MM.1S (cell line): ENCODE measurements at regions not wholly inside any gene's neighbourhood (a gene's known extent, or its start where the extent isn't known, plus 50 kb on each side); places are given as distances from the start of the nearest gene placed in this dataset.

ENCODE experiments used
- DNase-seq: peaks from one replicate; pipeline ENCODE4 v3.0.0-alpha.2; 2015
- H2AFZ ChIP-seq: fragments of 300-600 bp; sonication (generic); 2 replicates; pipeline ENCODE4 v1.6.0; 2016; ENCODE audit warnings: antibody characterized with exemption, low read length
- H3F3A ChIP-seq: fragments of 300-600 bp; sonication (generic); 2 replicates; pipeline ENCODE4 v1.6.1; 2016; ENCODE audit warnings: mild to moderate bottlenecking, antibody characterized with exemption, low read length, moderate library complexity, mixed read lengths; ENCODE audit not compliant: insufficient read depth
- H3K27ac ChIP-seq: fragments of 300-600 bp; sonication (generic); 2 replicates; pipeline ENCODE4 v1.5.1; 2016; ENCODE audit warnings: mild to moderate bottlenecking, low read length
- H3K27me3 ChIP-seq: fragments of 300-600 bp; sonication (generic); replicated peaks from 2 replicates; pipeline ENCODE4 v1.6.0; 2016; ENCODE audit warnings: low read length; ENCODE audit not compliant: insufficient read depth
- H3K36me3 ChIP-seq: fragments of 300-600 bp; sonication (generic); replicated peaks from 2 replicates; pipeline ENCODE4 v1.6.1; 2016; ENCODE audit warnings: mild to moderate bottlenecking, low read length, mixed read lengths; ENCODE audit not compliant: insufficient read depth
- H3K4me1 ChIP-seq: fragments of 300-600 bp; sonication (generic); 2 replicates; pipeline ENCODE4 v1.6.1; 2016; ENCODE audit warnings: low read length, mixed read lengths
- H3K4me2 ChIP-seq: fragments of 300-600 bp; sonication (generic); 2 replicates; pipeline ENCODE4 v1.6.0; 2016; ENCODE audit warnings: low read depth, low read length
- H3K4me3 ChIP-seq: fragments of 300-600 bp; sonication (generic); 2 replicates; pipeline ENCODE4 v1.5.1; 2016; ENCODE audit warnings: low read length, mixed read lengths
- H3K79me2 ChIP-seq: fragments of 300-600 bp; sonication (generic); 2 replicates; pipeline ENCODE4 v1.6.1; 2016; ENCODE audit warnings: mixed run types, low read length, mixed read lengths
- H3K9ac ChIP-seq: fragments of 300-600 bp; sonication (generic); 2 replicates; pipeline ENCODE4 v1.6.1; 2016; ENCODE audit warnings: low read length, mixed read lengths
- H3K9me2 ChIP-seq: fragments of 300-600 bp; sonication (generic); replicated peaks from 2 replicates; pipeline ENCODE4 v1.6.1; 2016; ENCODE audit warnings: mild to moderate bottlenecking, low read length, mixed read lengths; ENCODE audit not compliant: insufficient read depth
- H3K9me3 ChIP-seq: fragments of 300-600 bp; sonication (generic); replicated peaks from 2 replicates; pipeline ENCODE4 v1.6.1; 2016; ENCODE audit warnings: mild to moderate bottlenecking, low read length, mixed read lengths; ENCODE audit not compliant: insufficient read depth
- H4K20me1 ChIP-seq: fragments of 300-600 bp; sonication (generic); 2 replicates; pipeline ENCODE4 v1.6.1; 2016; ENCODE audit warnings: mild to moderate bottlenecking, low read length, moderate library complexity, mixed read lengths; ENCODE audit not compliant: insufficient read depth
- CTCF ChIP-seq: fragments of 300-600 bp; sonication (generic); IDR thresholded peaks from 2 replicates; pipeline ENCODE4 v1.5.1; 2016; ENCODE audit warnings: antibody characterized with exemption, low read length, mixed read lengths
- EZH2 ChIP-seq: fragments of 300-600 bp; sonication (generic); optimal IDR thresholded peaks from 2 replicates; pipeline ENCODE3; 2017; ENCODE audit warnings: low read depth, mild to moderate bottlenecking, antibody characterized with exemption, low read length, mixed read lengths
- EZH2phosphoT487 ChIP-seq: fragments of 300-600 bp; sonication (generic); IDR thresholded peaks from 2 replicates; pipeline ENCODE4 v1.6.1; 2018; ENCODE audit warnings: antibody characterized with exemption, low read length

DNA sequence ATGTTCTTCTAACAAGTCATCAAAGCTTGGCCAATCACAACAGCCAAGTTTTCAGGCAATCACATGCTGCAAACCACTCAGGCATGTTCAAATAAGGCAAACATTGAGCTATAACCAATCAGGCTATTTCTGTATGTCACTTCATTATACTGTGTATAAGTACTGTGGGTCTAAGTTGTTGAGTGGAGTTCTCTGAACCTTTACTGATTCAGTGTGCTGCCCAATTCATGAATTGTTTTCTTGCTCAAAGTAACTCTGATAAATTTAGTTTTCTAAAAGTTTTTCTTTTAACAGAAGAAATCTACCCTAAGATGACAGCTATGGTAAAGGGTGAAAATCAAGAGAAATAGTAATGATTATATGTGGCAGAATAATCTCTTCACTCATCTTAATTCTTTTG is 805.4 kb upstream of the NUDT12 start:
- H3K9me3 ChIP-seq, result no peaks in the 10 kb centered on the region
- no peak for DNase-seq
- H3K79me2 ChIP-seq, result no peaks in the 10 kb centered on the region
- H3K4me1 ChIP-seq, result no peaks in the 10 kb centered on the region
- no peaks in the 10 kb centered on the region for H3K27me3 ChIP-seq
- no peaks in the 10 kb centered on the region for H3F3A ChIP-seq
- H2AFZ ChIP-seq, result no peak overlapping the region
- H3K9ac ChIP-seq, result no peak overlapping the region
- no peak for TF ChIP-seq EZH2
- TF ChIP-seq EZH2phosphoT487, result no peak
- TF ChIP-seq CTCF, result no peak
- H4K20me1 ChIP-seq, result no peaks in the 10 kb centered on the region
- H3K27ac ChIP-seq, result no peak overlapping the region
- no peak overlapping the region for H3K4me3 ChIP-seq
- no peaks in the 10 kb centered on the region for H3K36me3 ChIP-seq
- H3K4me2 ChIP-seq, result no peak overlapping the region
- no peaks in the 10 kb centered on the region for H3K9me2 ChIP-seq

- Histone ChIP-seq H4K20me1 (no peaks in the 10 kb centered on the region), H3K27me3 (no peaks in the 10 kb centered on the region), H3K4me1 (peaks cover 8% of the 10 kb centered on the region; the same call in 1 of the 2 replicates), H3K4me3 (peak overlapping the region; percentile 29; the same call in 1 of the 2 replicates), H3K36me3 (no peaks in the 10 kb centered on the region), H3K4me2 (peak overlapping the region; percentile 49), H3K9me3 (no peaks in the 10 kb centered on the region), H3F3A (peaks cover 7% of the 10 kb centered on the region), H3K27ac (no peak overlapping the region), H3K79me2 (no peaks in the 10 kb centered on the region), H2AFZ (peak overlapping the region; percentile 61), H3K9ac (no peak overlapping the region; the same call in 1 of the 2 replicates), H3K9me2 (no peaks in the 10 kb centered on the region)
- TF ChIP-seq EZH2, result no peak
- no peak for TF ChIP-seq EZH2phosphoT487
- no peak for TF ChIP-seq CTCF
- peak; percentile 54 for DNase-seq
These were observed 801.0 kb upstream of the NUDT12 start for GRCh38 chr5:104363567-104363966.

GRCh38 chr5:104361932-104362331 is 799.3 kb upstream of the NUDT12 start:
- peaks cover 7% of the 10 kb centered on the region for H3F3A ChIP-seq
- no peaks in the 10 kb centered on the region for H3K36me3 ChIP-seq
- peak; percentile 35 for DNase-seq
- no peaks in the 10 kb centered on the region for H3K79me2 ChIP-seq
- H4K20me1 ChIP-seq, result no peaks in the 10 kb centered on the region
- H3K4me3 ChIP-seq, result no peak overlapping the region
- H3K27ac ChIP-seq, result peak overlapping the region; percentile 68
- TF ChIP-seq EZH2phosphoT487 (no peak), EZH2 (no peak), CTCF (no peak)
- peak overlapping the region; percentile 42 for H2AFZ ChIP-seq
- H3K4me2 ChIP-seq, result peak overlapping the region; percentile 25; the same call in 1 of the 2 replicates
- no peaks in the 10 kb centered on the region for H3K9me3 ChIP-seq
- no peak overlapping the region for H3K9ac ChIP-seq
- peaks cover 8% of the 10 kb centered on the region; the same call in 1 of the 2 replicates for H3K4me1 ChIP-seq
- H3K9me2 ChIP-seq, result no peaks in the 10 kb centered on the region
- no peaks in the 10 kb centered on the region for H3K27me3 ChIP-seq
